ENCODE measurements at regions not wholly inside any gene's neighbourhood (a gene's known extent, or its start where the extent isn't known, plus 50 kb on each side); places are given as distances from the start of the nearest gene placed in this dataset.

- no peak for DNase-seq (ENCODE audit: low read depth in 1 of 2, low spot score in 1 of 2)
- no peak for TF ChIP-seq JUND (IDR thresholded peaks at IDR 0.05; ENCODE audit: low read depth)
- in situ Hi-C loops (cut with HindIII; ENCODE audit: low pct_unique_long_range_greater_than_20kb, low sequenced_read_pairs) = no loop called here
Measured at GRCh38 chr15:38050529-38051448, 116.3 kb downstream of the TMCO5A start.

GRCh38 chr15:38053205-38053604, 118.8 kb downstream of the TMCO5A start:
- DNase-seq (ENCODE audit: low read depth in 1 of 2, low spot score in 1 of 2) = no peak
- in situ Hi-C loops (cut with HindIII; ENCODE audit: low pct_unique_long_range_greater_than_20kb, low sequenced_read_pairs) = no loop called here
- no peak for TF ChIP-seq JUND (IDR thresholded peaks at IDR 0.05; ENCODE audit: low read depth)

GRCh38 chr15:38053776-38054175, 119.3 kb downstream of the TMCO5A start:
- no peak for TF ChIP-seq JUND (IDR thresholded peaks at IDR 0.05; ENCODE audit: low read depth)
- DNase-seq (ENCODE audit: low read depth in 1 of 2, low spot score in 1 of 2) = no peak
- in situ Hi-C loops (cut with HindIII; ENCODE audit: low pct_unique_long_range_greater_than_20kb, low sequenced_read_pairs) = no loop called here

- no peak for TF ChIP-seq JUND (IDR thresholded peaks at IDR 0.05; ENCODE audit: low read depth)
- no peak for DNase-seq (ENCODE audit: low read depth in 1 of 2, low spot score in 1 of 2)
- in situ Hi-C loops (cut with HindIII; ENCODE audit: low pct_unique_long_range_greater_than_20kb, low sequenced_read_pairs) = no loop called here
Measured at GRCh38 chr15:38054488-38054887, 120.0 kb downstream of the TMCO5A start.

GRCh38 chr15:38058596-38059075, 124.2 kb downstream of the TMCO5A start:
- no peak for TF ChIP-seq JUND (IDR thresholded peaks at IDR 0.05; ENCODE audit: low read depth)
- in situ Hi-C loops (cut with HindIII; ENCODE audit: low pct_unique_long_range_greater_than_20kb, low sequenced_read_pairs) = no loop called here

GRCh38 chr15:38059665-38060064, 125.2 kb downstream of the TMCO5A start:
- no peak for DNase-seq (ENCODE audit: low read depth in 1 of 2, low spot score in 1 of 2)
- in situ Hi-C loops (cut with HindIII; ENCODE audit: low pct_unique_long_range_greater_than_20kb, low sequenced_read_pairs) = no loop called here
- TF ChIP-seq JUND (IDR thresholded peaks at IDR 0.05; ENCODE audit: low read depth) = no peak

More at GRCh38 chr15:38058596-38059075, 124.2 kb downstream of the TMCO5A start:
- DNase-seq (ENCODE audit: low read depth in 1 of 2, low spot score in 1 of 2) = no peak

- in situ Hi-C loops (cut with HindIII; ENCODE audit: low pct_unique_long_range_greater_than_20kb, low sequenced_read_pairs) = no loop called here
- DNase-seq (ENCODE audit: low read depth in 1 of 2, low spot score in 1 of 2) = no peak
- TF ChIP-seq JUND (IDR thresholded peaks at IDR 0.05; ENCODE audit: low read depth) = no peak
Measured at GRCh38 chr15:38061856-38062649, 127.6 kb downstream of the TMCO5A start.

GRCh38 chr15:38062696-38063095, 128.3 kb downstream of the TMCO5A start:
- in situ Hi-C loops (cut with HindIII; ENCODE audit: low pct_unique_long_range_greater_than_20kb, low sequenced_read_pairs) = no loop called here
- DNase-seq (ENCODE audit: low read depth in 1 of 2, low spot score in 1 of 2) = no peak
- no peak for TF ChIP-seq JUND (IDR thresholded peaks at IDR 0.05; ENCODE audit: low read depth)

GRCh38 chr15:38065721-38066345, 131.4 kb downstream of the TMCO5A start:
- in situ Hi-C loops (cut with HindIII; ENCODE audit: low pct_unique_long_range_greater_than_20kb, low sequenced_read_pairs) = no loop called here
- no peak for TF ChIP-seq JUND (IDR thresholded peaks at IDR 0.05; ENCODE audit: low read depth)
- DNase-seq (ENCODE audit: low read depth in 1 of 2, low spot score in 1 of 2) = peak in 1 of 2 experiments; percentile 60

GRCh38 chr15:38066612-38067011, 132.2 kb downstream of the TMCO5A start:
- in situ Hi-C loops (cut with HindIII; ENCODE audit: low pct_unique_long_range_greater_than_20kb, low sequenced_read_pairs) = no loop called here
- DNase-seq (ENCODE audit: low read depth in 1 of 2, low spot score in 1 of 2) = no peak
- no peak for TF ChIP-seq JUND (IDR thresholded peaks at IDR 0.05; ENCODE audit: low read depth)

- DNase-seq (ENCODE audit: low read depth in 1 of 2, low spot score in 1 of 2) = no peak
- in situ Hi-C loops (cut with HindIII; ENCODE audit: low pct_unique_long_range_greater_than_20kb, low sequenced_read_pairs) = no loop called here
- TF ChIP-seq JUND (IDR thresholded peaks at IDR 0.05; ENCODE audit: low read depth) = no peak
Measured at GRCh38 chr15:38068626-38069391, 134.4 kb downstream of the TMCO5A start.

- in situ Hi-C loops (cut with HindIII; ENCODE audit: low pct_unique_long_range_greater_than_20kb, low sequenced_read_pairs) = no loop called here
- DNase-seq (ENCODE audit: low read depth in 1 of 2, low spot score in 1 of 2) = no peak
- TF ChIP-seq JUND (IDR thresholded peaks at IDR 0.05; ENCODE audit: low read depth) = no peak
Measured at GRCh38 chr15:38069511-38070011, 135.1 kb downstream of the TMCO5A start.
